ENCODE measurements at regions not wholly inside any gene's neighbourhood (a gene's known extent, or its start where the extent isn't known, plus 50 kb on each side); places are given as distances from the start of the nearest gene placed in this dataset.

DNA sequence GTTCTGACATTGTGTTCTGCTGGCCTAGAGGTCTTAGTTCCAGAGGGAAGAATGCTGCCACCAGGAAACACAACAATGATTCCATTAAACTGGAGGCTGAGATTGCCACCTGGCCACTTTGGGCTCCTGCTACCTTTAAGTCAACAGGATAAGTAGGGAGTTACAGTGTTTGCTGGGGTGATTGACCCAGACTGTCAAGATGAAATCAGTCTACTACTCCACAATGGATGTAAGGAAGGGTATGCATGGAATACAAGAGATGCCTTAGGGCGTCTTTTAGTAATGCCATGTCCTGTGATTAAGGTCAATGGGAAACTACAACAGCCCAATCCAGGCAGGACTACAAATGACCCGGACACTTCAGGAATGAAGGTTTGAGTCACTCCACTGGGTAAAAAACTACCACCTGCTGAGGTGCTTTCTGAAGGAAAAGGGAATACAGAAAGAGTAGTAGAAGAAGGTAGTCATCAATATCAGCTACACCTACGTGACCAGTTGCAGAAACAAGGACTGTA, 852.6 kb downstream of the LRFN5 start:
- no peak overlapping the region for H2AFZ ChIP-seq (ENCODE audit: insufficient read depth, low read depth, low read length, poor library complexity, severe bottlenecking)
- Mint-ChIP-seq H3K4me1 (no peaks in the 10 kb centered on the region), H3K27ac (no peak overlapping the region), H3K27me3 (no peaks in the 10 kb centered on the region), H3K4me3 (no peak overlapping the region), H3K9me3 (ENCODE audit: insufficient read depth) (no peaks in the 10 kb centered on the region)
- intact Hi-C loops (cut with micrococcal nuclease) = no loop called here
- POLR2A ChIA-PET = no interaction called here
- H3K4me3 ChIP-seq (ENCODE audit: control extremely low read depth in 1 of 5, extremely low read depth in 1 of 5, insufficient read depth in 1 of 5, low read depth in 2 of 5, low read length in 4 of 5) = no peak overlapping the region
- DNase-seq (no peak), ATAC-seq (ENCODE audit: low read depth) (no peak)
- no peak for TF ChIP-seq EZH2 (IDR thresholded peaks at IDR 0.05; ENCODE audit: borderline replicate concordance, insufficient read depth, low read depth, low read length, poor library complexity, severe bottlenecking)
- TF ChIP-seq, protein P1, sequence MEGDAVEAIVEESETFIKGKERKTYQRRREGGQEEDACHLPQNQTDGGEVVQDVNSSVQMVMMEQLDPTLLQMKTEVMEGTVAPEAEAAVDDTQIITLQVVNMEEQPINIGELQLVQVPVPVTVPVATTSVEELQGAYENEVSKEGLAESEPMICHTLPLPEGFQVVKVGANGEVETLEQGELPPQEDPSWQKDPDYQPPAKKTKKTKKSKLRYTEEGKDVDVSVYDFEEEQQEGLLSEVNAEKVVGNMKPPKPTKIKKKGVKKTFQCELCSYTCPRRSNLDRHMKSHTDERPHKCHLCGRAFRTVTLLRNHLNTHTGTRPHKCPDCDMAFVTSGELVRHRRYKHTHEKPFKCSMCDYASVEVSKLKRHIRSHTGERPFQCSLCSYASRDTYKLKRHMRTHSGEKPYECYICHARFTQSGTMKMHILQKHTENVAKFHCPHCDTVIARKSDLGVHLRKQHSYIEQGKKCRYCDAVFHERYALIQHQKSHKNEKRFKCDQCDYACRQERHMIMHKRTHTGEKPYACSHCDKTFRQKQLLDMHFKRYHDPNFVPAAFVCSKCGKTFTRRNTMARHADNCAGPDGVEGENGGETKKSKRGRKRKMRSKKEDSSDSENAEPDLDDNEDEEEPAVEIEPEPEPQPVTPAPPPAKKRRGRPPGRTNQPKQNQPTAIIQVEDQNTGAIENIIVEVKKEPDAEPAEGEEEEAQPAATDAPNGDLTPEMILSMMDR (IDR thresholded peaks at IDR 0.05) = no peak
- H3K27ac ChIP-seq (ENCODE audit: low read length in 2 of 2) = no peak overlapping the region
- no CpG with 5 or more reads among the region's 3 CpGs for WGBS (ENCODE audit: insufficient coverage)
- H3K4me2 ChIP-seq (replicated peaks; ENCODE audit: low read depth, low read length, poor library complexity, severe bottlenecking) = no peak overlapping the region
- H4K20me1 ChIP-seq (ENCODE audit: control insufficient read depth, insufficient read depth, low read length, poor library complexity, severe bottlenecking) = no peaks in the 10 kb centered on the region
- H3K9ac ChIP-seq (ENCODE audit: low read length) = no peak overlapping the region
- CTCF ChIA-PET = no interaction called here
- no peaks in the 10 kb centered on the region for H3K4me1 ChIP-seq (ENCODE audit: control insufficient read depth in 2 of 2, insufficient read depth in 2 of 2, low read length in 2 of 2)
- H3K79me2 ChIP-seq (ENCODE audit: control insufficient read depth, insufficient read depth, low read length) = no peaks in the 10 kb centered on the region
- H3K9me3 ChIP-seq (ENCODE audit: control extremely low read depth in 1 of 3, control insufficient read depth in 2 of 3, insufficient read depth in 1 of 3, low read length in 2 of 3) = no peaks in the 10 kb centered on the region
- no peaks in the 10 kb centered on the region for H3K27me3 ChIP-seq (replicated peaks in 1 of 4; ENCODE audit: control extremely low read depth in 1 of 4, control insufficient read depth in 3 of 4, insufficient read depth in 4 of 4, low read length in 3 of 4)
- H3K36me3 ChIP-seq (replicated peaks in 1 of 2; ENCODE audit: control extremely low read depth in 1 of 2, control insufficient read depth in 1 of 2, extremely low read depth in 1 of 2, insufficient read depth in 2 of 2, low read length in 1 of 2) = no peaks in the 10 kb centered on the region

DNA sequence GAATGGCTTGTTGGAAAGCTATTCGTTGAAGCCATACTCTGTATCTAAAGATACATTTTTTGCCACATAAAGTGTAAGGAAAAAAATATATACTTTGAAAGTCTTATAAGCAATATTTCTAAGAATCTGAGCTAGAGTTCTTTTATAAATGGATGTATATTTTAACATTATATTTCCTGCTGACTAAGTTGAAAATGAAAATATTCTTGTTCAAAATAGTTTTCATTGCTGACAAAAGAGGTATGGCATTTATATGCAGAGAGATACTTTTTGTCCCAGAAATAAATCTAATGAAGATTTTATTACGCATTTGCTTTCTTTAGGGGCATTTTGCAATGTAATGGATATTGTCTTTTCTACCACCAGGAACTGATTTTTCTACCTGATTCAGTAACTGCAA, 834.9 kb downstream of the LRFN5 start:
- Histone ChIP-seq H3K4me1 (ENCODE audit: control insufficient read depth in 2 of 2, insufficient read depth in 2 of 2, low read length in 2 of 2) (no peaks in the 10 kb centered on the region), H3K79me2 (ENCODE audit: control insufficient read depth, insufficient read depth, low read length) (no peaks in the 10 kb centered on the region), H3K4me3 (ENCODE audit: control extremely low read depth in 1 of 5, extremely low read depth in 1 of 5, insufficient read depth in 1 of 5, low read depth in 2 of 5, low read length in 4 of 5) (no peak overlapping the region), H3K27me3 (replicated peaks in 1 of 4; ENCODE audit: control extremely low read depth in 1 of 4, control insufficient read depth in 3 of 4, insufficient read depth in 4 of 4, low read length in 3 of 4) (no peaks in the 10 kb centered on the region), H3K9ac (ENCODE audit: low read length) (no peak overlapping the region), H2AFZ (ENCODE audit: insufficient read depth, low read depth, low read length, poor library complexity, severe bottlenecking) (no peak overlapping the region), H4K20me1 (ENCODE audit: control insufficient read depth, insufficient read depth, low read length, poor library complexity, severe bottlenecking) (no peaks in the 10 kb centered on the region), H3K9me3 (ENCODE audit: control extremely low read depth in 1 of 3, control insufficient read depth in 2 of 3, insufficient read depth in 1 of 3, low read length in 2 of 3) (no peaks in the 10 kb centered on the region), H3K27ac (ENCODE audit: low read length in 2 of 2) (no peak overlapping the region), H3K36me3 (replicated peaks in 1 of 2; ENCODE audit: control extremely low read depth in 1 of 2, control insufficient read depth in 1 of 2, extremely low read depth in 1 of 2, insufficient read depth in 2 of 2, low read length in 1 of 2) (no peaks in the 10 kb centered on the region), H3K4me2 (replicated peaks; ENCODE audit: low read depth, low read length, poor library complexity, severe bottlenecking) (no peak overlapping the region)
- ChIA-PET CTCF (no interaction called here), POLR2A (no interaction called here)
- no peaks in the 10 kb centered on the region for H3K9me3 Mint-ChIP-seq (ENCODE audit: insufficient read depth)
- H3K27ac Mint-ChIP-seq = no peak overlapping the region
- intact Hi-C loops (cut with micrococcal nuclease) = no loop called here
- no peak overlapping the region for H3K4me3 Mint-ChIP-seq
- no peaks in the 10 kb centered on the region for H3K27me3 Mint-ChIP-seq
- ATAC-seq (ENCODE audit: low read depth) (no peak), DNase-seq (no peak)
- TF ChIP-seq, protein P1 (IDR thresholded peaks at IDR 0.05) = no peak
- no peak for TF ChIP-seq EZH2 (IDR thresholded peaks at IDR 0.05; ENCODE audit: borderline replicate concordance, insufficient read depth, low read depth, low read length, poor library complexity, severe bottlenecking)
- no CpG with 5 or more reads among the region's 2 CpGs for WGBS (ENCODE audit: insufficient coverage)
- H3K4me1 Mint-ChIP-seq = peaks cover 10% of the 10 kb centered on the region

Data from B cell (primary cell).